GM18519 (cell line): ENCODE measurements at regions not wholly inside any gene's neighbourhood (a gene's known extent, or its start where the extent isn't known, plus 50 kb on each side); places are given as distances from the start of the nearest gene placed in this dataset.
"Not testable (repeated sequence)": the region's sequence is repeated elsewhere in the genome, so short reads cannot be mapped to it uniquely, and the experiment has no call there.

Source experiments
- ATAC-seq: cut with Tn5 transposase; IDR thresholded peaks from one replicate; pipeline ENCODE4 v1.9.1; 2021; ENCODE audit warnings: mild to moderate bottlenecking, moderate library complexity; ENCODE audit not compliant: unreplicated experiment, low FRiP score

- not testable (repeated sequence) for ATAC-seq
These were observed 617.0 kb downstream of the ADCYAP1 start for GRCh38 chr18:1521588-1522248.

- no peak for ATAC-seq
These were observed 617.6 kb downstream of the ADCYAP1 start for GRCh38 chr18:1522249-1522615.

GRCh38 chr18:1526991-1527390 lies 622.3 kb downstream of the ADCYAP1 start:
- ATAC-seq: no peak

GRCh38 chr18:1527805-1528204 lies 623.1 kb downstream of the ADCYAP1 start:
- no peak for ATAC-seq

GRCh38 chr18:1528447-1528846 lies 623.8 kb downstream of the ADCYAP1 start:
- ATAC-seq: no peak

GRCh38 chr18:1528964-1529509 lies 624.4 kb downstream of the ADCYAP1 start:
- ATAC-seq: no peak

- no peak for ATAC-seq
These were observed 626.0 kb downstream of the ADCYAP1 start for GRCh38 chr18:1530650-1531049.

GRCh38 chr18:1539276-1539675 lies 634.6 kb downstream of the ADCYAP1 start:
- ATAC-seq: no peak

- ATAC-seq: no peak
These were observed 636.8 kb downstream of the ADCYAP1 start for GRCh38 chr18:1541478-1541877.

- no peak for ATAC-seq
These were observed 637.6 kb downstream of the ADCYAP1 start for GRCh38 chr18:1542230-1542774.

GRCh38 chr18:1544016-1544415 lies 639.3 kb downstream of the ADCYAP1 start:
- no peak for ATAC-seq

- ATAC-seq: not testable (repeated sequence)
These were observed 653.0 kb downstream of the ADCYAP1 start for GRCh38 chr18:1557711-1558110.

GRCh38 chr18:1559563-1559962 lies 654.9 kb downstream of the ADCYAP1 start:
- ATAC-seq: no peak

GRCh38 chr18:1564793-1565192 lies 660.1 kb downstream of the ADCYAP1 start:
- ATAC-seq: no peak

- no peak for ATAC-seq
These were observed 666.5 kb downstream of the ADCYAP1 start for GRCh38 chr18:1571206-1571605.

GRCh38 chr18:1573732-1574131 lies 669.1 kb downstream of the ADCYAP1 start:
- ATAC-seq: no peak

- no peak for ATAC-seq
These were observed 670.4 kb downstream of the ADCYAP1 start for GRCh38 chr18:1575084-1575483.

GRCh38 chr18:1578505-1578904 lies 673.8 kb downstream of the ADCYAP1 start:
- no peak for ATAC-seq

GRCh38 chr18:1581581-1581980 lies 676.9 kb downstream of the ADCYAP1 start:
- ATAC-seq: no peak

GRCh38 chr18:1585881-1586488 lies 681.3 kb downstream of the ADCYAP1 start:
- ATAC-seq: peak; percentile 85

- no peak for ATAC-seq
These were observed 688.4 kb downstream of the ADCYAP1 start for GRCh38 chr18:1593091-1593490.

GRCh38 chr18:1595195-1595594 lies 690.5 kb downstream of the ADCYAP1 start:
- ATAC-seq: no peak
